H1 (cell line): ENCODE measurements at regions not wholly inside any gene's neighbourhood (a gene's known extent, or its start where the extent isn't known, plus 50 kb on each side); places are given as distances from the start of the nearest gene placed in this dataset.

Source experiments
- CTCF ChIA-PET: fragments of 300-600 bp; sonication (Branson Sonifier 250); formaldehyde crosslinking; loops from one replicate; lab custom pipeline; 2021; ENCODE audit not compliant: partially characterized antibody; lab: Charles Lee
- POLR2A ChIA-PET: fragments of 300-600 bp; sonication (Branson Sonifier 250); formaldehyde crosslinking; loops from one replicate; lab custom pipeline; 2021; ENCODE audit warnings: inconsistent platforms; ENCODE audit not compliant: partially characterized antibody; lab: Charles Lee
- DNase-seq, 2 experiments: peaks; one replicate each; pipeline versions ENCODE4 v3.0.0 to v3.0.0-alpha.2; 2010 to 2022; ENCODE audit warnings: low spot score in 2 of 2, low read depth in 1 of 2, mixed read lengths in 1 of 2
- FAIRE-seq: peaks from 2 replicates; lab custom pipeline; 2011; peaks lifted over from hg19 to GRCh38; lab: Jason Lieb, UNC
- H2AFZ ChIP-seq: 2 replicates; pipeline ENCODE4 v1.8.1; 2012; ENCODE audit warnings: low read length, inconsistent platforms
- H2AK5ac ChIP-seq: 2 replicates; pipeline ENCODE4 v1.6.1; 2013; ENCODE audit warnings: low read depth, low read length
- H2BK120ac ChIP-seq: replicated peaks from 2 replicates; pipeline ENCODE3; 2013; ENCODE audit warnings: low read depth, low read length, inconsistent platforms
- H2BK12ac ChIP-seq: 2 replicates; pipeline ENCODE4 v1.6.1; 2013; ENCODE audit warnings: low read depth, low read length
- H2BK15ac ChIP-seq: 2 replicates; pipeline ENCODE4 v1.6.1; 2013; ENCODE audit warnings: low read length
- H2BK20ac ChIP-seq: 2 replicates; pipeline ENCODE4 v1.6.1; 2013; ENCODE audit warnings: low read length
- H2BK5ac ChIP-seq: 2 replicates; pipeline ENCODE4 v1.6.1; 2013; ENCODE audit warnings: low read depth, low read length
- H3K14ac ChIP-seq: 2 replicates; pipeline ENCODE4 v1.6.1; 2013; ENCODE audit warnings: inconsistent platforms; ENCODE audit not compliant: insufficient read length
- H3K18ac ChIP-seq: 2 replicates; pipeline ENCODE4 v1.6.1; 2013; ENCODE audit warnings: low read length; ENCODE audit errors: extremely low read depth
- H3K23ac ChIP-seq: 2 replicates; pipeline ENCODE4 v1.6.1; 2013; ENCODE audit warnings: inconsistent platforms; ENCODE audit not compliant: insufficient read length
- H3K23me2 ChIP-seq: 2 replicates; pipeline ENCODE4 v1.6.1; 2013; ENCODE audit warnings: low read depth, low read length
- H3K27ac ChIP-seq: 2 replicates; pipeline ENCODE4 v1.6.1; 2011; ENCODE audit warnings: low read depth, low read length, inconsistent platforms
- H3K27me3 ChIP-seq, 4 experiments: replicated peaks in 1 of 4; 1 replicate in 1 of 4; 2 replicates in 3 of 4; pipeline versions ENCODE4 v1.6.1 to v1.8.1; 2011 to 2013; ENCODE audit warnings: low read length in 3 of 4, mild to moderate bottlenecking in 3 of 4, inconsistent platforms in 2 of 4, mixed read lengths in 2 of 4, moderate library complexity in 1 of 4; ENCODE audit not compliant: control insufficient read depth in 3 of 4, insufficient read depth in 3 of 4; ENCODE audit errors: extremely low read depth in 1 of 4
- H3K36me3 ChIP-seq, 4 experiments: 2 replicates each; pipeline versions ENCODE4 v1.6.1 to v1.8.1; 2011 to 2013; ENCODE audit warnings: mild to moderate bottlenecking in 4 of 4, low read length in 3 of 4, moderate library complexity in 2 of 4, control low read depth in 1 of 4, inconsistent platforms in 1 of 4; ENCODE audit not compliant: insufficient read depth in 4 of 4, control insufficient read depth in 2 of 4
- H3K4ac ChIP-seq: replicated peaks from 2 replicates; pipeline ENCODE3; 2013; ENCODE audit warnings: low read length, low read depth, mixed read lengths, inconsistent platforms; ENCODE audit not compliant: insufficient read length
- H3K4me1 ChIP-seq, 4 experiments: replicated peaks in 1 of 4; 1 replicate in 1 of 4; 2 replicates in 3 of 4; pipeline versions ENCODE4 v1.6.1 to v1.8.1; 2011 to 2013; ENCODE audit warnings: low read length in 3 of 4, inconsistent platforms in 2 of 4, mixed read lengths in 1 of 4; ENCODE audit not compliant: insufficient read depth in 4 of 4, control insufficient read depth in 3 of 4
- H3K4me2 ChIP-seq, 2 experiments: 2 replicates each; pipeline versions ENCODE4 v1.6.1 to v1.8.1; 2011 to 2013; ENCODE audit warnings: low read depth in 2 of 2, low read length in 2 of 2, control low read depth in 1 of 2, inconsistent platforms in 1 of 2, mild to moderate bottlenecking in 1 of 2; ENCODE audit not compliant: insufficient read depth in 1 of 2
- H3K4me3 ChIP-seq, 4 experiments: fragments of 200-600, 300-600 bp in 1 of 4; sonication (generic), shearing (Covaris generic), sonication (Bioruptor Twin) in 1 of 4; 2 replicates each; pipeline versions ENCODE4 v1.5.1 to v1.8.1; 2011 to 2016; ENCODE audit warnings: low read length in 4 of 4, low read depth in 3 of 4, control low read depth in 2 of 4, inconsistent platforms in 2 of 4, mild to moderate bottlenecking in 2 of 4, mixed read lengths in 1 of 4, moderate library complexity in 1 of 4; ENCODE audit not compliant: insufficient read depth in 2 of 4; ENCODE audit errors: extremely low read depth in 1 of 4
- H3K56ac ChIP-seq: replicated peaks from 2 replicates; pipeline ENCODE3; 2013; ENCODE audit warnings: low read depth, mild to moderate bottlenecking, mixed read lengths, low read length, inconsistent platforms; ENCODE audit not compliant: insufficient read length
- H3K79me1 ChIP-seq: 2 replicates; pipeline ENCODE4 v1.6.1; 2013; ENCODE audit warnings: low read depth, low read length, control low read depth
- H3K79me2 ChIP-seq, 2 experiments: 2 replicates each; pipeline versions ENCODE4 v1.6.1 to v1.8.1; 2012 to 2013; ENCODE audit warnings: low read length in 2 of 2, mild to moderate bottlenecking in 2 of 2, inconsistent platforms in 1 of 2; ENCODE audit not compliant: insufficient read depth in 2 of 2, control insufficient read depth in 1 of 2
- H3K9ac ChIP-seq, 4 experiments: replicated peaks in 1 of 4; 1 replicate in 1 of 4; 2 replicates in 3 of 4; pipeline versions ENCODE4 v1.6.1 to v1.8.1; 2011 to 2013; ENCODE audit warnings: low read depth in 3 of 4, low read length in 3 of 4, control low read depth in 2 of 4, mild to moderate bottlenecking in 2 of 4, moderate library complexity in 2 of 4, inconsistent platforms in 1 of 4; ENCODE audit errors: extremely low read depth in 1 of 4
- H3K9me3 ChIP-seq, 2 experiments: 2 replicates each; pipeline versions ENCODE4 v1.6.1 to v1.8.1; 2012 to 2013; ENCODE audit warnings: mild to moderate bottlenecking in 2 of 2, moderate library complexity in 2 of 2, control low read depth in 1 of 2, inconsistent platforms in 1 of 2, low read depth in 1 of 2, low read length in 1 of 2, mixed read lengths in 1 of 2; ENCODE audit not compliant: insufficient read depth in 2 of 2
- H4K20me1 ChIP-seq, 2 experiments: replicated peaks in 1 of 2; 2 replicates each; pipeline versions ENCODE3 to v1.8.1; 2011 to 2013; ENCODE audit warnings: inconsistent platforms in 2 of 2, low read length in 2 of 2, mild to moderate bottlenecking in 1 of 2; ENCODE audit not compliant: insufficient read depth in 2 of 2, control insufficient read depth in 1 of 2
- H4K5ac ChIP-seq: 2 replicates; pipeline ENCODE4 v1.6.1; 2013; ENCODE audit warnings: low read length, low read depth, mixed read lengths, inconsistent platforms; ENCODE audit not compliant: insufficient read length
- H4K8ac ChIP-seq: 2 replicates; pipeline ENCODE4 v1.8.0; 2013; ENCODE audit warnings: mild to moderate bottlenecking, moderate library complexity, low read length, inconsistent platforms; ENCODE audit not compliant: insufficient read depth; ENCODE audit errors: extremely low read depth
- H4K91ac ChIP-seq: replicated peaks from 2 replicates; pipeline ENCODE3; 2013; ENCODE audit warnings: low read length, mixed read lengths, inconsistent platforms; ENCODE audit not compliant: insufficient read length
- BRCA1 ChIP-seq: IDR thresholded peaks from 2 replicates; pipeline ENCODE4 v1.6.1; 2012; ENCODE audit warnings: low read depth, low read length, improper control_type of control experiment
- CBX8 ChIP-seq: fragments of 300-800, 300-1000 bp; sonication (generic); IDR thresholded peaks from 2 replicates; pipeline ENCODE4 v1.7.1; 2016; ENCODE audit warnings: low read depth, low read length, borderline replicate concordance
- CHD1 ChIP-seq: IDR thresholded peaks from 2 replicates; pipeline ENCODE4 v1.6.1; 2012; ENCODE audit warnings: low read depth, low read length, improper control_type of control experiment
- FOSL1 ChIP-seq: IDR thresholded peaks from 2 replicates; pipeline ENCODE4 v1.6.1; 2011; ENCODE audit warnings: mild to moderate bottlenecking, low read depth, low read length, moderate library complexity; ENCODE audit not compliant: insufficient read depth
- JUN ChIP-seq: IDR thresholded peaks from 2 replicates; pipeline ENCODE4 v1.6.1; 2011; ENCODE audit warnings: low read depth, mild to moderate bottlenecking, improper control_type of control experiment, low read length
- JUND ChIP-seq: IDR thresholded peaks from 2 replicates; pipeline ENCODE4 v1.6.1; 2011; ENCODE audit warnings: mild to moderate bottlenecking, improper control_type of control experiment, low read length
- KDM1A ChIP-seq: fragments of 200-600, 300-600 bp; sonication (generic); IDR thresholded peaks from 2 replicates; pipeline ENCODE4 v1.7.1; 2016; ENCODE audit warnings: mild to moderate bottlenecking, low read length, borderline replicate concordance
- MAFK ChIP-seq: IDR thresholded peaks from 2 replicates; pipeline ENCODE4 v1.6.1; 2012; ENCODE audit warnings: low read depth, mild to moderate bottlenecking, improper control_type of control experiment, low read length
- NRF1 ChIP-seq: IDR thresholded peaks from 2 replicates; pipeline ENCODE4 v1.6.1; 2011; ENCODE audit warnings: mild to moderate bottlenecking, low read depth, low read length, improper control_type of control experiment
- PHF8 ChIP-seq: fragments of 200-600 bp; sonication (generic); conservative IDR thresholded peaks from 2 replicates; pipeline ENCODE4 v1.7.1; 2012; ENCODE audit warnings: low read depth, mild to moderate bottlenecking, inconsistent platforms, low read length, moderate library complexity
- POLR2A ChIP-seq, 2 experiments: IDR thresholded peaks; 1 replicate in 1 of 2; 2 replicates in 1 of 2; pipeline ENCODE4 v1.6.1; 2011; ENCODE audit warnings: low read depth in 2 of 2, low read length in 2 of 2, mild to moderate bottlenecking in 2 of 2; ENCODE audit errors: control extremely low read depth in 1 of 2
- SP4 ChIP-seq: IDR thresholded peaks from 2 replicates; pipeline ENCODE4 v1.6.1; 2012; ENCODE audit warnings: low read length, inconsistent platforms
- WGBS, 2 experiments: shearing (Covaris generic) in 1 of 2; methylation state at CpG; one replicate each; pipeline versions ENCODE4 v1.1.6 to v1.1.7; 2013 to 2015; ENCODE audit warnings: low lambda C conversion rate in 2 of 2, mixed read lengths in 2 of 2, inconsistent platforms in 1 of 2, low coverage in 1 of 2, missing lambda C conversion rate in 1 of 2; ENCODE audit not compliant: insufficient replicate concordance in 2 of 2, insufficient coverage in 1 of 2, insufficient read length in 1 of 2; ENCODE audit errors: extremely low coverage in 1 of 2, missing lambda C conversion rate in 1 of 2; 5-methylcytosine and 5-hydroxymethylcytosine counted together

- H2BK120ac ChIP-seq: no peak overlapping the region
- FAIRE-seq (no peak), DNase-seq (peak in 1 of 2 experiments; percentile 22)
- peaks cover 0 to 16% (median 10%) of the 10 kb centered on the region in 4 experiments; a peak in 6 of 7 replicates for H3K4me1 ChIP-seq
- no peaks in the 10 kb centered on the region for H3K79me1 ChIP-seq
- H3K9me3 ChIP-seq: no peaks in the 10 kb centered on the region
- H3K79me2 ChIP-seq: no peaks in the 10 kb centered on the region
- H3K56ac ChIP-seq: no peak overlapping the region
- no peaks in the 10 kb centered on the region for H4K20me1 ChIP-seq
- POLR2A ChIA-PET: no interaction called here
- no peak overlapping the region for H3K4ac ChIP-seq
- 91% methylated on average over 15 of the region's 15 CpGs; no CpG with 5 or more reads in 1 of the 2 experiments for WGBS, 2 experiments
- H4K5ac ChIP-seq: no peak overlapping the region
- H3K27ac ChIP-seq: no peak overlapping the region
- H2BK15ac ChIP-seq: no peak overlapping the region
- H2BK20ac ChIP-seq: no peak overlapping the region
- H3K36me3 ChIP-seq: no peaks in the 10 kb centered on the region
- H3K4me3 ChIP-seq: no peak overlapping the region
- H4K8ac ChIP-seq: no peak overlapping the region; the same call in 1 of the 2 replicates
- no peak overlapping the region for H3K23ac ChIP-seq
- TF ChIP-seq CBX8 (no peak), FOSL1 (no peak), CHD1 (no peak), PHF8 (no peak), POLR2A (IDR thresholded peaks at IDR 0.05; ENCODE audit: control extremely low read depth in 1 of 2, low read depth in 2 of 2, low read length in 2 of 2) (no peak), KDM1A (no peak), JUND (no peak), MAFK (no peak), SP4 (no peak), JUN (no peak), NRF1 (no peak), BRCA1 (no peak)
- H2AFZ ChIP-seq: no peak overlapping the region
- no peak overlapping the region for H2BK12ac ChIP-seq
- H3K27me3 ChIP-seq: peaks cover 0 to 7% (median 1%) of the 10 kb centered on the region in 4 experiments; a peak in 2 of 7 replicates
- H3K9ac ChIP-seq: no peak overlapping the region
- no peak overlapping the region for H4K91ac ChIP-seq
- no peak overlapping the region for H3K14ac ChIP-seq
- H3K23me2 ChIP-seq: peaks cover 6% of the 10 kb centered on the region; the same call in 1 of the 2 replicates
- CTCF ChIA-PET: interaction anchor here (0.9 to 3.4 kb wide), 3 partner anchors 8 to 199 kb away, joined by 3 to 16 read pairs (median 10); no protein-coding TSS in a partner anchor
- H2BK5ac ChIP-seq: no peak overlapping the region
- H2AK5ac ChIP-seq: no peak overlapping the region
- no peak overlapping the region for H3K18ac ChIP-seq
- no peak overlapping the region for H3K4me2 ChIP-seq
Measured at GRCh38 chr14:101191721-101192660, 288.5 kb upstream of the RTL1 start.
